Neuronal stem cell (in vitro differentiated cells): ENCODE measurements at regions not wholly inside any gene's neighbourhood (a gene's known extent, or its start where the extent isn't known, plus 50 kb on each side); places are given as distances from the start of the nearest gene placed in this dataset.

Experiments
- DNase-seq: peaks from one replicate; pipeline ENCODE4 v3.0.0-alpha.2; 2013; ENCODE audit warnings: low spot score
- H2AFZ ChIP-seq: one replicate; pipeline ENCODE4 v1.6.1; 2013; ENCODE audit warnings: mild to moderate bottlenecking, low read length, inconsistent platforms
- H2AK5ac ChIP-seq: 2 replicates; pipeline ENCODE4 v1.6.1; 2013; ENCODE audit warnings: low read depth, mild to moderate bottlenecking, inconsistent platforms, low read length, moderate library complexity, mixed read lengths
- H2BK120ac ChIP-seq: 2 replicates; pipeline ENCODE4 v1.6.1; 2013; ENCODE audit warnings: low read depth, mild to moderate bottlenecking, inconsistent platforms, low read length, moderate library complexity, mixed read lengths
- H2BK12ac ChIP-seq: one replicate; pipeline ENCODE4 v1.6.1; 2013; ENCODE audit warnings: low read length, inconsistent platforms
- H2BK15ac ChIP-seq: 2 replicates; pipeline ENCODE4 v1.6.1; 2013; ENCODE audit warnings: mild to moderate bottlenecking, low read length, inconsistent platforms, mixed read lengths
- H2BK5ac ChIP-seq: one replicate; pipeline ENCODE4 v1.6.1; 2013; ENCODE audit warnings: inconsistent platforms, mild to moderate bottlenecking, low read length, moderate library complexity
- H3K14ac ChIP-seq: one replicate; pipeline ENCODE4 v1.6.1; 2013; ENCODE audit warnings: low read length, inconsistent platforms
- H3K18ac ChIP-seq: 2 replicates; pipeline ENCODE4 v1.6.1; 2013; ENCODE audit warnings: low read length, inconsistent platforms
- H3K23ac ChIP-seq: 2 replicates; pipeline ENCODE4 v1.6.1; 2013; ENCODE audit warnings: low read depth, mild to moderate bottlenecking, mixed read lengths, low read length, inconsistent platforms; ENCODE audit not compliant: poor library complexity
- H3K27ac ChIP-seq: replicated peaks from 3 replicates; pipeline ENCODE4 v1.5.1; 2013; ENCODE audit warnings: low read length, inconsistent platforms
- H3K27me3 ChIP-seq, 3 experiments: 2 replicates each; pipeline ENCODE4 v1.6.1; 2013; ENCODE audit warnings: low read length in 3 of 3, mild to moderate bottlenecking in 2 of 3, inconsistent platforms in 1 of 3, low read depth in 1 of 3, mixed read lengths in 1 of 3, moderate library complexity in 1 of 3; ENCODE audit not compliant: control insufficient read depth in 3 of 3, insufficient read depth in 3 of 3
- H3K36me3 ChIP-seq, 2 donors: replicated peaks in 1 of 2; 2 replicates each; pipeline ENCODE4 v1.6.1; 2013; ENCODE audit warnings: low read length in 2 of 2; ENCODE audit not compliant: control insufficient read depth in 2 of 2, insufficient read depth in 2 of 2
- H3K4ac ChIP-seq: 2 replicates; pipeline ENCODE4 v1.6.1; 2013; ENCODE audit warnings: inconsistent platforms, mild to moderate bottlenecking, low read length, moderate library complexity
- H3K4me1 ChIP-seq, 2 donors: 1 replicate in 1 of 2; 2 replicates in 1 of 2; pipeline ENCODE4 v1.6.1; 2013; ENCODE audit warnings: low read length in 2 of 2, low read depth in 1 of 2; ENCODE audit not compliant: control insufficient read depth in 2 of 2, insufficient read depth in 1 of 2
- H3K4me2 ChIP-seq: one replicate; pipeline ENCODE4 v1.6.1; 2013; ENCODE audit warnings: mild to moderate bottlenecking, low read length, inconsistent platforms; ENCODE audit not compliant: insufficient read depth, poor library complexity, severe bottlenecking
- H3K4me3 ChIP-seq, 2 donors: 2 replicates each; pipeline ENCODE4 v1.5.1; 2013; ENCODE audit warnings: low read length in 2 of 2, mild to moderate bottlenecking in 2 of 2, inconsistent platforms in 1 of 2, moderate library complexity in 1 of 2
- H3K79me1 ChIP-seq: one replicate; pipeline ENCODE4 v1.6.1; 2013; ENCODE audit warnings: low read depth, mild to moderate bottlenecking, inconsistent platforms, low read length, moderate library complexity
- H3K9ac ChIP-seq: one replicate; pipeline ENCODE4 v1.6.1; 2013; ENCODE audit warnings: mild to moderate bottlenecking, low read depth, low read length, inconsistent platforms; ENCODE audit not compliant: poor library complexity
- H3K9me3 ChIP-seq, 2 donors: replicated peaks in 1 of 2; 2 replicates each; pipeline versions ENCODE3 to v1.6.1; 2013; ENCODE audit warnings: low read length in 2 of 2, mild to moderate bottlenecking in 2 of 2, inconsistent platforms in 1 of 2, low read depth in 1 of 2, mixed read lengths in 1 of 2, moderate library complexity in 1 of 2; ENCODE audit not compliant: control insufficient read depth in 2 of 2, insufficient read depth in 1 of 2
- H4K8ac ChIP-seq: one replicate; pipeline ENCODE4 v1.6.1; 2013; ENCODE audit warnings: low read depth, mild to moderate bottlenecking, inconsistent platforms, low read length, moderate library complexity
- H4K91ac ChIP-seq: one replicate; pipeline ENCODE4 v1.6.1; 2013; ENCODE audit warnings: low read length, low read depth, mild to moderate bottlenecking, inconsistent platforms; ENCODE audit not compliant: poor library complexity
- WGBS, 2 donors: extraction: QIAGEN DNeasy Blood & Tissue Kit; methylation state at CpG; one replicate each; pipeline ENCODE4 v1.1.7; 2013; ENCODE audit warnings: missing lambda C conversion rate in 2 of 2, mixed read lengths in 1 of 2; ENCODE audit not compliant: insufficient read length in 2 of 2, insufficient replicate concordance in 1 of 2; ENCODE audit errors: extremely low coverage in 2 of 2; 5-methylcytosine and 5-hydroxymethylcytosine counted together

DNA sequence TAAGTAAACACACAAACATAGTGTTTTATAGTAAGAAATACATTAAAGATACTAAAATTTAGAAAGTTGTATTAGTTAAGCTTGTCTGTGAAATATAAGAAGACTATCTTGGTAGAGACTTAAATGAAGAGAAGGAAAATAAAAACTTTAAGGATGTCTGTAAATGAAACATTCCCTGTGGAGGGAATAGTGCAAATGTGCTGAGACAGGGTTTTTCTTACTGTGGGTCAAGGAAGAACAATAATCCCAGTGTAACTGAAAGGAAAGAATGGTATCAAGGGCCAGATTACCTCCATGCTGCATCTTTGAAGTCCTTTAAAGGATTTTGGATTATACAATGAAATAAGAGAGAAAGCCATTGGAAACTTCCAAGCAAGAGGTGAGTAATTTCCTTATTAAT is 547.5 kb upstream of the PCDH15 start:
- no peaks in the 10 kb centered on the region for H3K36me3 ChIP-seq
- H2BK15ac ChIP-seq: no peak overlapping the region
- no peak overlapping the region for H2AFZ ChIP-seq
- no peaks in the 10 kb centered on the region for H3K79me1 ChIP-seq
- H3K23ac ChIP-seq: no peak overlapping the region
- no peak overlapping the region for H3K9ac ChIP-seq
- no peak overlapping the region for H2BK120ac ChIP-seq
- DNase-seq: no peak
- no peaks in the 10 kb centered on the region for H3K9me3 ChIP-seq
- no peak overlapping the region for H4K8ac ChIP-seq
- H2BK5ac ChIP-seq: no peak overlapping the region
- H3K4me3 ChIP-seq: no peak overlapping the region
- H3K18ac ChIP-seq: no peak overlapping the region
- no peak overlapping the region for H3K4me2 ChIP-seq
- H2AK5ac ChIP-seq: no peak overlapping the region
- no peaks in the 10 kb centered on the region for H3K27me3 ChIP-seq
- no peak overlapping the region for H4K91ac ChIP-seq
- H3K27ac ChIP-seq: no peak overlapping the region
- peaks cover 2 to 5% of the 10 kb centered on the region in 2 donors for H3K4me1 ChIP-seq
- H3K14ac ChIP-seq: no peak overlapping the region
- no peak overlapping the region for H3K4ac ChIP-seq
- no peak overlapping the region for H2BK12ac ChIP-seq

GRCh38 chr10:55330486-55330885 is 529.5 kb upstream of the PCDH15 start:
- no CpG with 5 or more reads among the region's 1 CpG for WGBS, 2 donors
- Histone ChIP-seq H2BK15ac (no peak overlapping the region), H2BK120ac (no peak overlapping the region)

GRCh38 chr10:55329796-55330195 is 528.8 kb upstream of the PCDH15 start:
- Histone ChIP-seq H3K18ac (no peak overlapping the region), H2BK5ac (no peak overlapping the region), H3K36me3 (no peaks in the 10 kb centered on the region), H3K9ac (no peak overlapping the region), H2AFZ (no peak overlapping the region), H3K14ac (no peak overlapping the region), H3K4me3 (no peak overlapping the region), H3K4ac (no peak overlapping the region), H2BK120ac (no peak overlapping the region), H3K23ac (no peak overlapping the region), H3K27me3 (no peaks in the 10 kb centered on the region), H3K79me1 (no peaks in the 10 kb centered on the region), H3K4me1 (no peaks in the 10 kb centered on the region), H2BK12ac (no peak overlapping the region), H4K91ac (no peak overlapping the region), H3K9me3 (no peaks in the 10 kb centered on the region), H4K8ac (no peak overlapping the region), H2BK15ac (no peak overlapping the region), H3K4me2 (no peak overlapping the region), H2AK5ac (no peak overlapping the region), H3K27ac (no peak overlapping the region)
- DNase-seq: no peak

More at GRCh38 chr10:55330486-55330885, 529.5 kb upstream of the PCDH15 start:
- no peak overlapping the region for H3K23ac ChIP-seq
- H2AK5ac ChIP-seq: no peak overlapping the region
- no peak overlapping the region for H2BK12ac ChIP-seq
- H3K18ac ChIP-seq: no peak overlapping the region
- H3K27ac ChIP-seq: no peak overlapping the region
- H4K8ac ChIP-seq: no peak overlapping the region
- H3K36me3 ChIP-seq: no peaks in the 10 kb centered on the region
- H3K9ac ChIP-seq: no peak overlapping the region
- H2AFZ ChIP-seq: no peak overlapping the region
- H2BK5ac ChIP-seq: no peak overlapping the region
- H3K4ac ChIP-seq: no peak overlapping the region
- H3K14ac ChIP-seq: no peak overlapping the region
- H3K79me1 ChIP-seq: no peaks in the 10 kb centered on the region
- H3K4me2 ChIP-seq: no peak overlapping the region
- no peaks in the 10 kb centered on the region for H3K27me3 ChIP-seq
- no peaks in the 10 kb centered on the region for H3K9me3 ChIP-seq
- no peak overlapping the region for H3K4me3 ChIP-seq
- DNase-seq: no peak
- no peak overlapping the region for H4K91ac ChIP-seq
- H3K4me1 ChIP-seq: no peaks in the 10 kb centered on the region

DNA sequence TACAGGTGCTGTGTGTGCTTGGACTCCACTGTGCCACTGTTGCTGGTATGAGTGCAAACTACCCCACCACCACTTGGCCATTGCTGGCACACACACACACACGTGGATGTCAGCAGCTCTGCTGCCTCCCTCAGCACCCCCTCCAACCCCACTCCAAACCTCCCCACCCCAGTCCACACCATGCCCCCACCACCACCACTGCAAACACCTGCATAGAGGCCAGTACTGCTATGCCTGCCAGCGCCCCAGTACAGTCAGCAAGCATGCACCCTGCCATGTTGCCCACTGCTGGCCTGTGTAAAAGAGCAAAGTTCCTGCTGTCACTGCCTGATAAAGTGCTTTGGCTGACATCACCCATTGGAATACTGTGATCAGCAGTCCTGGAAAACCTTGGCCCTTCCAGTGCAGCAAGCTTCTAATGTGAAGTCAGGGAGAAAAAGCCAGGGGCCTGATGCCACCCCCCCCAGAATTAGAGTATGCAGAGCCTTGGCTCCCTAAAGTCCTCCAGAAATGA is 519.2 kb upstream of the PCDH15 start:
- H3K23ac ChIP-seq: no peak overlapping the region
- H3K4me3 ChIP-seq: no peak overlapping the region
- no peaks in the 10 kb centered on the region for H3K36me3 ChIP-seq
- no peak overlapping the region for H2BK15ac ChIP-seq
- no peaks in the 10 kb centered on the region for H3K27me3 ChIP-seq
- no peak overlapping the region for H3K14ac ChIP-seq
- H2BK5ac ChIP-seq: no peak overlapping the region
- H3K79me1 ChIP-seq: no peaks in the 10 kb centered on the region
- H3K4ac ChIP-seq: no peak overlapping the region
- no peak overlapping the region for H4K8ac ChIP-seq
- WGBS, 2 donors: no CpG with 5 or more reads among the region's 2 CpGs
- H4K91ac ChIP-seq: no peak overlapping the region
- H2AFZ ChIP-seq: no peak overlapping the region
- no peak for DNase-seq
- H2BK12ac ChIP-seq: no peak overlapping the region
- no peaks in the 10 kb centered on the region for H3K9me3 ChIP-seq
- H2AK5ac ChIP-seq: no peak overlapping the region
- no peak overlapping the region for H3K18ac ChIP-seq
- no peak overlapping the region for H2BK120ac ChIP-seq
- no peak overlapping the region for H3K4me2 ChIP-seq
- H3K9ac ChIP-seq: no peak overlapping the region
- H3K27ac ChIP-seq: no peak overlapping the region
- no peaks in the 10 kb centered on the region for H3K4me1 ChIP-seq
